Panc1 (cell line): ENCODE measurements at regions not wholly inside any gene's neighbourhood (a gene's known extent, or its start where the extent isn't known, plus 50 kb on each side); places are given as distances from the start of the nearest gene placed in this dataset.

Experiments used
- CTCF ChIP-seq: fragments of 450-650 bp; IDR thresholded peaks from 2 replicates; pipeline ENCODE4 v1.5.1; 2017; ENCODE audit warnings: mild to moderate bottlenecking
- REST ChIP-seq, 2 experiments: IDR thresholded peaks; 2 replicates each; pipeline ENCODE4 v1.6.1; 2011 to 2012; ENCODE audit warnings: low read depth in 2 of 2, control low read depth in 1 of 2, low read length in 1 of 2, mild to moderate bottlenecking in 1 of 2, moderate library complexity in 1 of 2; ENCODE audit not compliant: insufficient read depth in 1 of 2
- TCF7L2 ChIP-seq: IDR thresholded peaks from 2 replicates; pipeline ENCODE4 v1.6.1; 2011; ENCODE audit warnings: mild to moderate bottlenecking, low read depth, low read length, inconsistent platforms

- TF ChIP-seq CTCF (no peak), TCF7L2 (no peak), REST (IDR thresholded peaks at IDR 0.05; ENCODE audit: insufficient read depth in 1 of 2, low read depth in 2 of 2, low read length in 1 of 2) (no peak)
Observed at GRCh38 chr3:14299767-14300166, 102.6 kb upstream of the SLC6A6 start.
